HT-29 (cell line): ENCODE measurements at regions not wholly inside any gene's neighbourhood (a gene's known extent, or its start where the extent isn't known, plus 50 kb on each side); places are given as distances from the start of the nearest gene placed in this dataset.

Experiments used
- DNase-seq: peaks from one replicate; pipeline ENCODE4 v3.0.0-alpha.2; 2015; ENCODE audit warnings: low spot score

DNA sequence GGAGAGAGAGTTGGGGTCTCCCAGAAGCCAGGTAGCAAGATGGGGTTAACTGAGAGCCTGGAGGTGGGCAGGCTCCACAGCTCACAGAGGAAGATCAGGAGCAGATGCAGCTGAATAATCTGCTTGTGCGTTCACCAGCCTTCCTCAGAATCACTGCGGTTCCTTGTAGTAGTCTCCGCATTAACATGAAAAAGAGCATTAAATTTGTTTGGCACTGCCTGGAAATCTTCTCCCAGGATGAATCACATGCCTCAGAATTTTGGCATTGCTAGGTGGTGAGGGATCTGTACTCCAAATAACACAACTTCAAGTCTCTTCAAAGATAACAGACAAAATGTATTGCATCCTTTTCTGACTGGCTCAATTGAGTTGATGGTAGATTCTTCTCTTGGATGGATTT, 700.6 kb upstream of the ARRDC4 start:
- DNase-seq, result no peak

- no peak for DNase-seq
Measured at GRCh38 chr15:97301166-97301565, 659.3 kb upstream of the ARRDC4 start.

GRCh38 chr15:97316362-97316761, 644.1 kb upstream of the ARRDC4 start:
- DNase-seq, result no peak

DNA sequence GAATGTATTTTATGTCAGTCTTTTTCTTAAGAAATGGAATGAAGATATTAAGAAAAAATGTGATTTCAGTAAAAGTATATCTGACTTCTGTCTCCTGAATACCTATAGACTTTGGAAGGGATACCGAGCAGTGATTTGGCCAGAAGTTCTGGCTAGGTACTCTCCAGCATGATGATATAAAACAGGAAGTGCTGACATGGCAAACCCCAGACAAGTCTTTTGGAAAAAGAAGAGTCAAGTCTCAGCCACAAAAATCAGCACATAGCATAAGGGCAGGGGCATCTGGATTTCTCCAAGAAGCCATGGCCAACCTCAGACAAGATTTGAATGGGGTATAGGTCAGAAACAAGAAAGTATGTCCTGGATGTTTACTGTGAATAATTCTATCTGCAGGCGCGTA, 643.3 kb upstream of the ARRDC4 start:
- no peak for DNase-seq

GRCh38 chr15:97319291-97319690, 641.2 kb upstream of the ARRDC4 start:
- DNase-seq, result peak; percentile 88

DNA sequence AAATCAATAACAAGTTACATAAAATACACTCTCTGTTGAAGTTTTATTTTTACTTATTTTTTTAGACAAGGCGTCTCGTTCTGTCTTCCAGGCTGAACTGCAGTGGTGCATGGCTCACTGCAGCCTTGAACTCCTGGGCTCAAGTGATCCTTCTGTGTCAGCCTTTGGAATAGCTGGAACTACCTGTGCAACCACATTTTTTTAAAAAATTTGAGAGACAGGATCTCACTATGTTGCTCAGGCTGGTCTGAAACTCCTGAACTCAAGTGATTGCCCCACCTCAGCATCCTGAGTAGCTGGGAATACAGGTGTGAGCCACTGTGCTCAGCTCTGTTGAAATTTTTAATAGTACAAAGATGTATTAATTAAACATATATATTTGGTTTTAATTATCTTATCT, 614.3 kb upstream of the ARRDC4 start:
- DNase-seq, result no peak

GRCh38 chr15:97350813-97351212, 609.7 kb upstream of the ARRDC4 start:
- DNase-seq, result no peak

DNA sequence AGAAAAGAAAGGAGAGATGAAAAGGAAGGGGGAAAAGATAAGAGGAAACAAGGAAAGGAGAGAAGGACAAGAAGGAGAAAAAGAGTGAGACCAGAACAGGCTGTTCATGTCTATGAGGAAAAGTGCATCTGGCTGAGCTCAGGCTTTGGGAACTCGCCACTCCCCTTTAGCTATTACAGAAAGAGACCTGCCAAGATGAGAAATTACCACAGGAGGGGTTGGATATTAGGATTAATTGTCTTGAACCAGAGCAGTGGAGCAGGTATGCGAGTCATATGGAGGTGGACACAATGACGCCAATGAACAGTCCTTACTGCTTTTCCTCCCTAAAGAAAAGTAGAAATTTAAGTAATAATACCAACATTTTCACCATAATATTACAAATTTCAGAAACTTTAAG, 577.0 kb upstream of the ARRDC4 start:
- no peak for DNase-seq

DNA sequence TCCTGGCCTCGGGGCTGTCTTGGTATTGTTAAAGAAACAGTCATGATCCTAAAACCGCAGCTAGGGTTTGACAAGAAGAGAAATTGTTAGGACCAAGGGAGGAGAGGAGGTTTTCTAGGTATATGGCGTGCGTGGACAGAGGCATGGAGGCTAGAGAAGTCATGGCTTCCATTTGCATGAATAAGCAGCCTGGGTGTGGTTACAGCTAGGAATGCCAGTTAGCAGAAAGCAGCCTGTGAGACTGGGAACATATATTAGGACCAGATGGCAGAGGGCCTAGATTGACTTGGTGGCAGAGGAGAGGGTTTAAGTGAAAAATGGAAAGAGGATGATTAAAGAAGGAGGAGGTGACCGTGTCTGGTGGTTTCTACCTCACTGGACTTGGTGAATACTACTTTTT, 573.6 kb upstream of the ARRDC4 start:
- DNase-seq, result no peak

GRCh38 chr15:97401195-97401594, 559.3 kb upstream of the ARRDC4 start:
- no peak for DNase-seq

GRCh38 chr15:97401970-97402369, 558.5 kb upstream of the ARRDC4 start:
- no peak for DNase-seq

GRCh38 chr15:97406841-97407240, 553.7 kb upstream of the ARRDC4 start:
- DNase-seq, result no peak

GRCh38 chr15:97410897-97411575, 549.5 kb upstream of the ARRDC4 start:
- peak; percentile 57 for DNase-seq

DNA sequence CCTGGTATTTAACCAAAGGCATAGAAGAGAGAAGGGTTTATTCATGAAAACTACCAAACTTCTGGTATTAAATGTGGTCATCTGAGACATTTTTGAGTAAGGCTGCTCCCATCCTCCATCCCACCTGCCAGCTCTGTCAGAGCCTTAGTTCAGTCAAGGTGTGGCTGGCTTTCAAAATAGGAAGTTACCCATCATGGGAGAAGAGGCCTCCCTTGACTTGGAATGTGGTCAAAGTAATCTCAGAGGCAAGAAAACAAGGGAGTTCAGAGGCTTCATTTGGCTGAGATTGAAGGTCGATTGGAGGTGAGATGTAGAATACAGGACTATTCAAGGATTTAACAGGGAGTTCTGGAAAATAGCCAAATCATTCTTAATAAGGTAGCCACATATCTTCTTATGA, 540.4 kb upstream of the ARRDC4 start:
- DNase-seq, result no peak

GRCh38 chr15:97425596-97425995, 534.9 kb upstream of the ARRDC4 start:
- DNase-seq, result no peak

- DNase-seq, result no peak
Measured at GRCh38 chr15:97443101-97443500, 517.4 kb upstream of the ARRDC4 start.

- no peak for DNase-seq
Measured at GRCh38 chr15:97446138-97446537, 514.4 kb upstream of the ARRDC4 start.

DNA sequence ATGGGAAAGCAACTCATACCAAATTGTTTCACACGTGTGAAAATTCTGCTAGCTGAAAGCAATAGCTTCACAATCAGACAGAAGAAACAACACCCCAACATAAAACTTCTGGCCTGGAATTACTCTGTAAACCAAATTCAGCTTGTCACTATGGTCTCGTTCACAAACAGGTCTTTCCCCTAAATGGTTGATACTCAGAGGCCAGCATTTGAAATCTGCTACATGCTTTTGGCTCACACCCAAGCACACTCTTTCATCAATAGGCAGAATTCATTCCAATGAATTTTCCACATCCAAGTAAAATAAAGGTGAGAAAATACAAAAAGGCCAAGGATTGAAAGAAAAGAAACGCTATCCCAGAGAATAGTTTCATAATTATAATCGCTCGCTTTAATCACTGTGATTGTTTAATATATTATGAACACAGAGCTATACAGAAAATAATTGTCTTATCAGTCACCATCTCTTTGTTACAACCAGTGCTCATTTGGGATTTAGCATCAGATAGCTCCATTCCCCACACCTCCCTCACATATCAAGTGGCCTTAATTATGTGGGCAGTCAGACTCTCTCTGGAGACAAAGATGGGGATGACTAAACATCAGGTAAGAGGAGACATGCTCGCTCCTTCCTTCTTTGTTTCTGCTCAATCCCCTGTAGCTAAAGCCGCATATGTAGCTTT, 503.8 kb upstream of the ARRDC4 start:
- DNase-seq, result no peak

DNA sequence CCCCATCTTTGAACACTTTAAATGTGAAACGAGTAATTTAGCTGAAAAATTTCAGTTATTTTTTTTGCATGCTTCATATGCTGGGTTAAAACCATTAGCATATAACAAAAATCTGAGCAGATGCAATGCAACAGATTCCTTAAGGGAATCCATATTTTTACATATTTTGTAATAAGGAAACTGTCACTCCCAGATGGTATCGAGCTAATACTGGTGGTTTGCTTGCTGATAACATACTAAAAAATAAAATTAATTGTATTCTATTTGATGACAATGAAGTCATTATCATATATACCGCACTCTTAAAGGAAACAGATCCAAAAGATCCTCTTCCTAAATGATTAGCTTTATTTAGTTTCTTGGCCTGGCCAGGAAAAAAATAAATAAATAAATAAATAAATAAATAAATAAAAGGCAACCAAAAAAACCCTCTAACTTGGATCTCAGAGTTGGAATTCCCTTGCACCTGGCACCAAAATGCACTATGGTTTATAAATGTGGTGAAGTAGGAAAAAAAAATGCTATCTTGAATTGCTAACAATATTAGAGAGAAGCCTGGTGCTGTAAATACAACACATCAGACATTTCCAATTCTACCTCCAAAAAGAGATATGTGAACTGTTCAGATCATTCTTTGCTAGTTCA, 503.2 kb upstream of the ARRDC4 start:
- no peak for DNase-seq

DNA sequence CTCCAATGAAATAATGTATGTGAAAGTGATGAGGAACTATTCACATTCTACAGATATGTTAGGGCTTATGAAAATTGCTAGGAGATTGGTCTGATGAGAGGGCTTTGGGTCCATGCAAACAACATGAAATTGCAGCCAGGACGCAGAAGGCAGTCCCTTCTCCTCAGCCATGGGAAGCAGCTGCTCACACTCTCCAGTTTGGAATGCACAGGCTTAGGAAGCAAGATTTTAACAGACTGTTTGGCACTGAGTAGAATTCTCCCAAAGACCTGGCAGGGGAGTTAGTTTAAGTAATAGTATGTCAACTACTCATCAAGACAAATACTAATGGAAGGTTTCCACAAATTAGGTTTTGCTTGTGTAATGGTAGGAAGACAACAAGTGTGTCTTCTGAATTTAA, 500.7 kb upstream of the ARRDC4 start:
- DNase-seq, result no peak

- no peak for DNase-seq
Measured at GRCh38 chr15:97461226-97461625, 499.3 kb upstream of the ARRDC4 start.

GRCh38 chr15:97463696-97464095, 496.8 kb upstream of the ARRDC4 start:
- DNase-seq, result peak; percentile 20

GRCh38 chr15:97470417-97470816, 490.1 kb upstream of the ARRDC4 start:
- no peak for DNase-seq
